Endothelial cell (in vitro differentiated cells): ENCODE measurements at regions not wholly inside any gene's neighbourhood (a gene's known extent, or its start where the extent isn't known, plus 50 kb on each side); places are given as distances from the start of the nearest gene placed in this dataset. TPM values are rescaled to one million over a fixed set of nuclear protein-coding genes. Genes with fewer than 3 reads are reported as not detected.

Experiments
- DNase-seq: peaks from one replicate; pipeline ENCODE4 v3.0.0; 2021; ENCODE audit warnings: low spot score
- H3K27ac Mint-ChIP-seq: one replicate; pipeline ENCODE4 v1.8.0; 2021; ENCODE audit warnings: mixed read lengths, inconsistent platforms; ENCODE audit not compliant: unreplicated experiment
- H3K27me3 Mint-ChIP-seq: one replicate; pipeline ENCODE4 v1.8.0; 2021; ENCODE audit warnings: mild to moderate bottlenecking, moderate library complexity, mixed read lengths, inconsistent platforms; ENCODE audit not compliant: unreplicated experiment
- H3K36me3 Mint-ChIP-seq: one replicate; pipeline ENCODE4 v1.8.0; 2021; ENCODE audit warnings: mild to moderate bottlenecking, low read depth, mixed read lengths, inconsistent platforms; ENCODE audit not compliant: unreplicated experiment
- H3K4me1 Mint-ChIP-seq: one replicate; pipeline ENCODE4 v1.8.0; 2021; ENCODE audit warnings: mild to moderate bottlenecking, mixed read lengths, inconsistent platforms; ENCODE audit not compliant: unreplicated experiment
- H3K4me3 Mint-ChIP-seq: one replicate; pipeline ENCODE4 v1.8.0; 2021; ENCODE audit warnings: mild to moderate bottlenecking, mixed read lengths, inconsistent platforms; ENCODE audit not compliant: unreplicated experiment
- H3K9me3 Mint-ChIP-seq: one replicate; pipeline ENCODE4 v1.8.0; 2021; ENCODE audit warnings: mixed read lengths, inconsistent platforms; ENCODE audit not compliant: unreplicated experiment
- microRNA-seq: library from miRNA; unstranded; fragments of <30 nt; microRNA quantifications from one replicate; pipeline ENCODE4, GENCODE V29; 2020; ENCODE audit not compliant: unreplicated experiment
- TF ChIP-seq, protein P1 (sequence below): fragments of 200-600 bp; sonication (generic); IDR thresholded peaks from one replicate; pipeline ENCODE4 v1.5.0; 2021; ENCODE audit warnings: antibody characterized with exemption; ENCODE audit not compliant: unreplicated experiment

- Mint-ChIP-seq H3K27me3 (no peaks in the 10 kb centered on the region), H3K27ac (no peak overlapping the region), H3K36me3 (no peaks in the 10 kb centered on the region), H3K4me3 (no peak overlapping the region), H3K9me3 (no peaks in the 10 kb centered on the region), H3K4me1 (no peaks in the 10 kb centered on the region)
- TF ChIP-seq, protein P1, sequence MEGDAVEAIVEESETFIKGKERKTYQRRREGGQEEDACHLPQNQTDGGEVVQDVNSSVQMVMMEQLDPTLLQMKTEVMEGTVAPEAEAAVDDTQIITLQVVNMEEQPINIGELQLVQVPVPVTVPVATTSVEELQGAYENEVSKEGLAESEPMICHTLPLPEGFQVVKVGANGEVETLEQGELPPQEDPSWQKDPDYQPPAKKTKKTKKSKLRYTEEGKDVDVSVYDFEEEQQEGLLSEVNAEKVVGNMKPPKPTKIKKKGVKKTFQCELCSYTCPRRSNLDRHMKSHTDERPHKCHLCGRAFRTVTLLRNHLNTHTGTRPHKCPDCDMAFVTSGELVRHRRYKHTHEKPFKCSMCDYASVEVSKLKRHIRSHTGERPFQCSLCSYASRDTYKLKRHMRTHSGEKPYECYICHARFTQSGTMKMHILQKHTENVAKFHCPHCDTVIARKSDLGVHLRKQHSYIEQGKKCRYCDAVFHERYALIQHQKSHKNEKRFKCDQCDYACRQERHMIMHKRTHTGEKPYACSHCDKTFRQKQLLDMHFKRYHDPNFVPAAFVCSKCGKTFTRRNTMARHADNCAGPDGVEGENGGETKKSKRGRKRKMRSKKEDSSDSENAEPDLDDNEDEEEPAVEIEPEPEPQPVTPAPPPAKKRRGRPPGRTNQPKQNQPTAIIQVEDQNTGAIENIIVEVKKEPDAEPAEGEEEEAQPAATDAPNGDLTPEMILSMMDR = no peak
- DNase-seq = no peak
Observed at GRCh38 chr3:163139600-163139999, 1643.0 kb downstream of the OTOL1 start.

DNA sequence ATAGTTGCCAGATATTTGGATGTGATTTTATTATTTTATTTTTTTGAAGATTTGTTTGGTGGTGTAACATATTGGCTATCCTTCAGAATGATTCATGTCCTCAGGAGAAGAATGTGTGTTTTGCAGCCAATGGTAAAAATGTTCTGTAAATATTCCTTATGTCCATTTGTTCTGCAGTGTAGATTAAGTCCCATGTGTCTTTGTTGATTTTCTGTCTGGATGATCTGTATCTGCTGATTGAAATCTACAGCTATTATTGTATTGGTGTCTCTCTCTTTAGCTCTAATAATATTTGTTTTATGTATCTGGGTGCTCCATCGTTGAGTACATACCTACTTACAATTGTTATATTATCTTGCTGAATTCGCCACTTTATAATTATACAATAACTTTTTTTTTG lies 1641.7 kb downstream of the OTOL1 start:
- TF ChIP-seq, protein P1 = no peak
- Mint-ChIP-seq H3K4me3 (no peak overlapping the region), H3K9me3 (no peaks in the 10 kb centered on the region), H3K27me3 (no peaks in the 10 kb centered on the region), H3K36me3 (no peaks in the 10 kb centered on the region), H3K4me1 (no peaks in the 10 kb centered on the region), H3K27ac (no peak overlapping the region)
- no peak for DNase-seq

- Mint-ChIP-seq H3K4me3 (no peak overlapping the region), H3K27ac (no peak overlapping the region), H3K36me3 (no peaks in the 10 kb centered on the region), H3K4me1 (no peaks in the 10 kb centered on the region), H3K9me3 (no peaks in the 10 kb centered on the region), H3K27me3 (no peaks in the 10 kb centered on the region)
- no peak for DNase-seq
- TF ChIP-seq, protein P1 = no peak
Observed at GRCh38 chr3:163132111-163132510, 1635.5 kb downstream of the OTOL1 start.

- no peak for DNase-seq
- peaks cover 4% of the 10 kb centered on the region for H3K9me3 Mint-ChIP-seq
- peaks cover 7% of the 10 kb centered on the region for H3K36me3 Mint-ChIP-seq
- H3K27ac Mint-ChIP-seq = no peak overlapping the region
- TF ChIP-seq, protein P1 = no peak
- H3K4me1 Mint-ChIP-seq = no peaks in the 10 kb centered on the region
- no peak overlapping the region for H3K4me3 Mint-ChIP-seq
- H3K27me3 Mint-ChIP-seq = no peaks in the 10 kb centered on the region
Observed at GRCh38 chr3:163129287-163129686, 1632.7 kb downstream of the OTOL1 start.

DNA sequence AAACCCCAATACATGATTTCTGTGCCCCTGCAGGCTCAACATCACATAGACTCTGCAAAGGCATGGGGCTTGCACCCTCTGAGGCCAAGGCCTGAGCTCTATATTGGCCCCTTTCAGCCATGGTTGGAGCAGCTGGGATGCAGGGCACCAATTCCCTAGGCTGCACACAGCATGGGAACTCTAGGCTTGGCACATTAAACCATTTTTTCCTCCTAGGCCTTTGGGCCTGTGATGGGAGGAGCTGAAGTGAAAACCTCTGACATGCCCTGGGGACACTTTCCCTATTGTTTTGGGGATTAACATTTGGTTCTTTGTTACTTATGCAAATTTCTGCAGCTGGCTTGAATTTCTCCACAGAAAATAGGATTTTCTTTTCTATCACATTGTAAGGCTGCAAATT lies 1629.5 kb downstream of the OTOL1 start:
- Mint-ChIP-seq H3K4me3 (no peak overlapping the region), H3K9me3 (peaks cover 5% of the 10 kb centered on the region), H3K27me3 (no peaks in the 10 kb centered on the region), H3K36me3 (peaks cover 7% of the 10 kb centered on the region), H3K27ac (no peak overlapping the region), H3K4me1 (no peaks in the 10 kb centered on the region)
- no peak for DNase-seq
- TF ChIP-seq, protein P1 = no peak

Small RNA genes in the stretch of these regions (microRNA-seq; reads per million reads assigned to microRNA genes)
- not detected for gene MIR1263
